CD4-positive, alpha-beta T cell treated with Interleukin-15 for 1 hour (primary cell): ENCODE measurements at regions not wholly inside any gene's neighbourhood (a gene's known extent, or its start where the extent isn't known, plus 50 kb on each side); places are given as distances from the start of the nearest gene placed in this dataset.
"Not testable (repeated sequence)": the region's sequence is repeated elsewhere in the genome, so short reads cannot be mapped to it uniquely, and the experiment has no call there.

Experiments
- DNase-seq: peaks from one replicate; pipeline ENCODE4 v3.0.0-alpha.2; 2020

DNA sequence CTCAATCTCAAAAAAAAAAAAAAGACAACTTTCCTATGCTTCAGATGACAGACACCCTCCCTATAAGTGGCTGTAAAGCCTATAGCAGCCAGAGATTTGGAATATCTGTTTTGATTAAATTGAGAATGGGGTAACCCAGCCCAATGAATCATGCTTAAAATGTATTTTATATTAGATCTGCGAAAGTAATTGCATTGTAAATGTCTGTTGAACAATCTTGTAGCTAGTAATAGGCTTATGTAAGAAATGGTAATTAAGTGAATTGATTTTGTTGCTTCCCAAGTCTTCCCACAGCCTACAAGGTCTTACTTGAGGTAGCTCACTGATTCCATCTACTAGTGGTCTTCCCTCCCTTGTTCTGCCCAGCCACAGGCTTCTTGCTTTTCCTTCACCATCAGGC, 590.7 kb downstream of the ACTL7B start:
- no peak for DNase-seq

DNA sequence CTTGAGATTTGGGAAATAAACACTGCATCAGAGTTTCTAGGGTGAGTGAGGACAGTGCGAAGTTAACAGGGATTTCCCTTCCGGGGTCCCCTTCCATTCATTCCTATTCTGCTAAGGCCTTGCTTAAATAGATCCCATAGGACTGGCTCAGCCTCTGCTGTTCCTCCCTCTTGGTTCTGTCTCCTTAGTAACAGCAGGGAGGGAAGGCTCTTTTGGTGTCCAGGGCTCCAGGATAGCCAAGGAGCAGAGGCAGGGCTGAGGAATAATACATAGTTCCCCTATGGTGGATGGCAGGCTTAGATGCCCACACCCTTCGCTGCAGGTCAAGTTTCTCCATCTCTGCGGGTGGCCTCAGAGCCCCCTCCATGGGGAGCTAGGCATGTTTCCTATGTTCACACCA, 591.7 kb downstream of the ACTL7B start:
- DNase-seq: no peak

DNA sequence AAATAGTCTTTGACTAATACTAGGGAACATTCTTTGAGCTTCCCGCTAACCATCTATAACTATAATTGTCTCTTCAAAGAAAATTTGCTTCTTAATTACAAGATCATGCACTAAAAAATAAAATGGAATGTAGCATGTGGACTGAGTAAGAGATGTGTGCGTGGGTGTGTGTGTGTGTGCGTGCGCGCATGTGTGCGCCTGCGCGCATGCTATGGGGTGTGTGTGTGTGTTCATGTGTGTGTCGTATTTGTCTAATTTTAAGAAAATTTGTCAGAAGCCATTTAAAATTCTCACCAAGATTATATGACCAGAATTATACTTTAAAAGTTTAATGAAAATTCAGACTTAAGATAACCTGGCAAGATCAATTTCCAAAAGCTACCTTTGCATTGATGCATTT, 593.0 kb downstream of the ACTL7B start:
- no peak for DNase-seq

DNA sequence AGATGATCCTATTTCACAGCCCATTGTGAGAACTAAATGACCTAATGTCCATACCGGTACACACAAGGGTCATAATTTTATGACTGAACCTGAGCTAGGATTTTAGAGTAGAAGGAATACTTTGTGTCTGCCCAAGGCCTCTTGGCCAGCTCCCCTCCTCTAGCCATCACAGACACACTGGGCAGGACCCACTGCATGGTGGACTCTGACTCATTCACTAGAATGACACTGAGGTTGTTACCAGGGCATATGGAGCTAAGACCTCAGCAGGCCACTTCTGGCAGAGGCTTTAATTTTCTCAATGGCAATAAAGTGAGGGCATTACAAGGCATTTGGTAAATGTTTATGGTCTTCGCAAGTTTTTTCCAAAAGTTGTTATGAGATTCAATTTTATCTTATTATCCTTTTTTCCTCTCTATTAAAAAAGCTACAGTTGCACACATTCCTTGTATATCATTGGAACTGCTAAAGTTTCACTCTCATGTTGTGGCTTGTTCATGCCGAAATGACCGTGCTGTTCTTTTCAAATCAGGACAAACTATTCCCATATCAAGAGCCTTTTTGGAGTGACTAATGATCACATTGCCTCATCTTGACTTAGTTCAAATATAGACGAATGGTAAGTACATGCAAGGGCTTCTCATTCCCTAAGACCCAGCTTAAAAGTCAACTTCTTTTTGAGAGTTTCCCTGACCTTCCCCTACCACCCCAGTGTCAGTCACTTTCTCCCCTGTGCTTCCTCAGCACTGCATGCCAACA, 595.7 kb downstream of the ACTL7B start:
- DNase-seq: no peak

DNA sequence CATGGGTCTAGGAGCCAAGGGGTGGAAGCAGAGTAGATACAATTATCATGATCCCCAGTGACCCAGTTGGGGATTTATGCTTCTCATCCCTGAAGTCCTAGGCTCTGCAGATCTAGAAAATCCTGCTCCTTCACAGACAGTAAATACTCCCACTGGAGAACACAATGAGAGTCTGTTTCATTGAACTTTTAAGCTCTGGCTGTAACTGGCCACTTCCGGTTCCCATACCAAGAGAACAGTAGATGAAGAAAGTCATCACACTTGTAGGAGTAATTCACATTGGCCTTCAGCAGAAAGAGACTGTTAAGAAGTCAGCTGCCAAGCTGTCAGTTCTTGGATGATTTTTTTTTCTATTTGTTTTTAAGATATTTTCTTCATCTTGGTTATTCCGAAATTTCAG, 597.1 kb downstream of the ACTL7B start:
- no peak for DNase-seq

DNA sequence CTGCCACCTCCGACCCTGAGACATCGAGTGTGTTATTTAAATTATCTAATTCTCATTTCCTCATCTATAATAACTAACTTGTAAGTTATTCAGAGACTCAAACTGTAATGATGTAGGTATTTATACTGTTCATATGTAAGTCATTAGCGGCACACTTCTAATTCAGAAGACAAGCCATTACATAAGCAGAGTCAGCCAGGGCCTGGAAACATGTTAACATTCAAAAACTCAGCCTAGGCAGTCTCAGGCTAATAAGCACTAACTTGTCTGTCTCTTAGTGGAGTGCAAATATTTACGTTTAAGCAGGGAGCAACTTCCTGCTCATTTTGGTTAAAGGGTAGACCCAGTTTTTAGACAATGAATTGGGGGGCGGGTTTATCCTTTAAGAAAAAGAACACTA, 598.4 kb downstream of the ACTL7B start:
- DNase-seq: no peak

DNA sequence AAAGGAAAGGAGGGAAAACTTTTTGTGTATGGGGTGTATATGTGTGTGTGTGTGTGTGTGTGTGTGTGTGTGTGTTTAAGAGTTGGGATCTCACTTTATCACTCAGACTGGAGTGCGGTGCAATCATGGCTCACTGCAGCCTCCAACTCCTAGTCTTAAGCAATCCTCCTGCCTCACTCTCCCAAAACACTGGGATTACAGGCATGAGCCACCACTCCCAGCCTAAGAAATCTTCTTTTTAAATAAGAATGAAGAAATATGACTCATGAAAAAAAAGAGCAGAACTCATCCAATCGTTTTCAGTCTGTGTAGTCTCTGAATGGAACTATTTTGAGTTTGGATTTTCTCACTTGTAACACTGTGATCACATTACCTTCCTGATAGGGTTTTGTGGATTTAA, 601.5 kb downstream of the ACTL7B start:
- no peak for DNase-seq

DNA sequence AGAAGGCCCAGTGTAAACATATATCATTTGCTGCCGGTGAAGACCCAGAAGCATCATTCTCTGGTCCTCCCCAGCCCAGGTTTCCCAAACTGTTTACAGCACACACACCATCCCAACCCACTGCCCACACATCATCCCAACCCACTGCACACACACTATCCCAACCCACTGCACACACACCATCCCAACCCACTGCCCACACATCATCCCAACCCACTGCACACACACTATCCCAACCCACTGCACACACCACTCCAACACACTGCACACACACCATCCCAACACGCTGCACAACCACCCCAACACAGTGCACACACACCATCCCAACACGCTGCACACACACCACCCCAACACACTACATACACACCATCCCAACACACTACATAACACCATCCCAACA, 608.4 kb downstream of the ACTL7B start:
- not testable (repeated sequence) for DNase-seq

DNA sequence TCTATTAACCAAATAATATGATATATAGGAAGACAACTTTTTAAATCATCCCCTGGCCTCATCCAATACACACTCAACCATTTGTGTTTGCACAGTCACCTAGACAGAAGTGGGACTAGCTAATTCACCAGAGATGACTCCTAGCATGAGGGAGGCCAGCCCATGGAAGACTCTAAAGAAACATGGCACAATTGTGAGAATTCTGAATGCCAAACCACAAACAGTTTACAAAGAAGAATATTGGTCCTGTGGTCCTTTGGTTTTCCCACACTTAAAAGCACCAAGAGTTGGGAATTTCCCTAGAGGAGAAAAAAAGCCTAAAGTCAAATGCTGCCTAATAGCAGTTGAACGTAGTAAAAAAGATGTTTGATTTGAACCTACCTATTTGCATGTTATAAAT, 609.9 kb downstream of the ACTL7B start:
- DNase-seq: no peak

DNA sequence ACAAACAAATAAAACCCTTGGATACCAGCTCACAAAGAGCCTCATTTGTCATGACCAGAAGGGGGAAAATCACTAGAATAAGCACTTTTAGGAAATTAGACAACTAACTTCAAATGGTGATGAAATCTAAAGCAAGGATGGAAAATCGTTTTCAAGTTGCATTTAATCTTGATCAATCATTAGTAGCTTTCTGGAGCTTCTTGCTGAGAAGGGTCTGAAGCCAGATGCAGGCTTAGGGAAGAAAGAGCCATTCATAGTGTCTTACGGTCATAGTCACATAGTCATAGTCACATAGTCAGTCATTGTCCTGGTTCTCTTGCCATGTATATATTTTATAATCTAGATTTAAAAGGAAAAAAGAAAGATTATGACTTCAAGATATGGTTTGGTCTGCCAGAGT, 610.5 kb downstream of the ACTL7B start:
- no peak for DNase-seq

DNA sequence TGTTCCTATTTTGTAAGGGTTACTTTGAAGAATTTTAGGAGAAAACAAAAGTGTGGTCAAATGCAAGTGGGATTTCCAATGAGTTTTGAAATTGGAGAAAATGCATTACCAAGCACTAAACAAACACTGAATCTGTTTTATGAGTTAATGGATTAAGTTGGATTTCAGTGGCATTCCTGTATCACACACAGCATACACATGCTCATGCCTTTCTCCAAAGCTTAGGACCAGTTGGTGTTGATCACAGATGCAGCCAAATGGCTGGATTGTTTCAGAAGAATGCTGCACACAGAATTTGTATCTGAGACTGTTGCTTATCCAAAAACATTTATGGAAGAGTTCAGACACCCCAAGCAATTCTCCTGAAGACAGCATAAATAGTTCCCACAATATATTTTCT, 611.1 kb downstream of the ACTL7B start:
- DNase-seq: no peak

DNA sequence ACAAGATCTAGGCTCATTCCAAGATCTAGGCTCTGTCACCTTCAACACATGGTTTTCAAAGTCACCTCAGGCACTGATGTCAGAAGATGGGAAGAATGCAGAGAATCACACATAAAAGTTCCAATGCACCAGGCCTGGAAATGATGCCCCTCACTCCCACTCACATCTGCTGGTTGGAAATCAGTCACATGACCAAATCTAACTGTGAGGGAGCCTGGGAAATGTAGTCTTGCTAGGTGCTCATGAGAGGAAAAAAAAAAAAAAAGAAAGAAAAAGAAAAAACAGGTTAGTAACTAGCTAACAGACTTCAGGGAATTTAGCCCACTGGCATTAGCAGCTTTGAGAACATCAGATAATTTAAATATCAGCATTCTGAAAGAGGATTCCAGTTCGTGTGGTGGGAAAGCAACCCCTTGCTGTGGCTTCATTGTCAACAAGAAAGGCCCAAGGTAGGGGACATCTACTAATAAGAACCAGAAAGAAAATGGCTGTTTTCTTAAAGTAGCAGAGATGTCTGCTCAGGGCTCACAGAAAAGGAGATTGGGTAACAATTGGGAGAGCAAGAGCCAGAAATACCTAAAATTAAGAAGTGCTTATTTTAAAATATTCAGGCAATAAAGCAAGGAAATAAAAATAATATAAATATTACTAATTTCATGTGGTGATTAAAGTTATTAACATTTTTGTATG, 614.3 kb downstream of the ACTL7B start:
- no peak for DNase-seq

DNA sequence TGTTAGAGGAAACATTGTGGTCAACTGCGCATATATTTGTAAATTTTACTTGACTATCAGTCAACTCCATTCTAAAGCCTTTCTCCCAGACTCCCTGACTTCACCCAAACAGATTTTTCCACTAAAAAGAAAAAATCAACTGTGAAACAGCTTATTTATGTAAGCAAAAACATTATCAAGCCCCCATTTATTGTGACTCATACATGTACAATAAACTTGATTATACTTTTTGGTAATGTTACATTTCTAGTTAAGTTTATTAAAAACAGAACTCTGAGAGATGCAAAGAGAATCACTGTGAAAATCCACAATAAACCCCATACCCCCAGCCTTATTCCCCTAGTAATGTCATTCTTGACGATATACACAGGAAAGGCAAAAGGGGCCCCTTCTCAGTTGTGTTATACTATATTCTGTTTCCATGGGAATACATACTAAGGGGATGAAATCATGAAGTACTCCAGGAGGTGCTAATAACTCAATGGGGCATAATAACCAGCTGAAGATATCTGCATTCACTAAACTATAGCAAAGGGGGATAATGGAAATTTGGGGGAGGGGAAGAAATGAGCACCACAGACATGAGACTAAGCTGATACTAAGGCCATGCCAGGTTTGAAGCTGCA, 616.0 kb downstream of the ACTL7B start:
- no peak for DNase-seq

DNA sequence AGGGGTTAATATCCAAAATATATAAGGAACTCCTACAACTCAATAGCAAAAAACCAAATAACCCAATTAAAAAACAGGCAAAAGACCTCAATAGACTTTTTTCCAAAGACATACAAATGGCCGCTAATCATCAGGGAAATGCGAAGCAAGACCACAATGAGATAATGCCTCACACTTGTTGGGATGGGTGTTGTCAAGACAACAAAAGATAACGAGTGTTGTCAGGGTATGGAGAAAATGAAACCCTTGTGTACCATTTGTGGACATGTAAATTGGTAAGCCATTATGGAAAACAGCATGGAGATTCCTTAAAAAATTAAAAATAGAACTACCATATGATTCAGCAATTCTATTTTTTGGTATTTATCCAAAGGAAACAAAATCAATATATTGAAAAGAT, 620.2 kb downstream of the ACTL7B start:
- DNase-seq: no peak

DNA sequence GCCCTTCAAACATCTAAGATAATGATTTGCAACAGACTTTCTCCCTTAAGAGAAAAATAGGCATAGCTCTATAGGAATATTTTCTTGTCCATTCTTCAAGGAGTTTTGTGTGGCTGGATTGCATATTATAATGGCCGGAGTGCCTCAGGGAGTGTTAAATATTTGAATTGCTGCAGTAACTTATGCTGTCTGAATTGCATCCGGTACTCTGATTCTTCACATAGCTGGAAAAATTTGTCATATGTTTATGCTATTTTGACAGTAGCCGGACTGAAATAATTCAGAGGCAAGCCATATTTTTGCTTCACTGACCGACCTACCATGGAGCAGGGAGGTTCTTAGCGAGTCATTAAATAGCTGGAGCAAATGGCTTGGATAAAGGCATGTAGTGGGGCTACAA, 621.0 kb downstream of the ACTL7B start:
- DNase-seq: no peak

DNA sequence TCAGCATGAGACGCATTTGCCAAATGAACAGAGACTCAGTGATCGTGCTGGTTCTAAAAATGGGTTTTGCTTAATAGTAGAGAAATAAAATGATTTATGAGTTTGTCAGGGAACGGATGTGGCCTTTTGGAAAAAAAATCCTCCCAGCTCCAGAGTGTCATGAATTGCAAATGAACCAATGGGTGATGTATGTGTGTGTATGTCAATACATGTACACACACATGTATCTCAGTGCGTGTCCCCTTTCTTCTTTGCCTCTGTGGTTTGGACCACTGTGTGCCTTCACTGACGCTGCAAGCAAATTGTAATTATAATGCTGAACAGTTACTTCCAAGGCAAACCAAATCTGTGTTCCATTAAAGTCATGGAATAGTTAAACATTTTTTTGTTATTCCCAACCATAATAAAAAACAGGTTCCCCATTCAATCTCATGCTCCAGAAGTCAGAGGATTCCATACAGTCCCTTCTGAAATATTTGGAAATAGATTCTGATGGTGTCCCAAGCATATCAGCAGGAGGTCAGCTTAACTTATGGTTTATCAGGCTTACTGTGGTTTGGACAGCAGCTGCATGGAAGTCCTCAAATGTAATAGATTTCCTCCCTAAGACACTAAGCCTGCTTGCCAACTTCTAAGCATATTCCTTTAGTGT, 630.5 kb downstream of the ACTL7B start:
- DNase-seq: no peak

DNA sequence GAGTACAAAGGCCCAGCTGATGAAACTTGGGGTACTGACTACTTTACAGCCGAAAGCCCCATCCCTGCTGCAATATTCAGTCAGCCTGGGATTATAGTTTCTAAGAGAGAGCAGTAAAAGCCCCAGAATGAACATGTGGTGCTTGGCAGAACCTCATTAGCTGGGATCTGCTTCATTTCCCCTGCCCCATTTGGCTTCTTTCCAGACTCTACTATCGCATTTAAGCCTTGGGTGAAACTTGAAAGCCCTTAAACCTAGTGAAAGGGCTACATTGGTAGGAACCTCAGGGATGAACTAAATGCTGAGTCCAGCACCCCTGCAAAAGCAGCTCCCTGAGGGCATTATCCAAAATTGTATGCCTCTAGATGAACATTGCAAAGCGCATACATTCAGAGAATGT, 631.1 kb downstream of the ACTL7B start:
- no peak for DNase-seq

DNA sequence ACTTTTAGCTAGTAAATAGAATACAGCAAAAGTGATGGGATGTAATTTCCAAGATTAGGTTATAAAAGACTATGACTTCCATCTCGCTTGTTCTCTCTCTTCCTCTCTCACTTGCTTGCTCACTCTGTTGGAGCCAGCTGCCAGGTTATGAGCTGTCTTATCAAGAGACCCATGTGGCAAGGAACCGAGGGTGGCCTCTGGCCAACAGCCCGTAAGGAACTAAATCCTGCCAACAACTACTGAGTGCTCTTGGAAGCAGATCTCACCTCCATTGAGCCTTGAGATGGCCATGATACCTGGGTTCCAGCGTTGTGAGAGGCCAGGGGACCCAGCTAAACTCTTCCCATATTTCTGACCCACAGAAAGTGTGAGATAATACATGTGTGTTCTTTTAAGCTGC, 636.1 kb downstream of the ACTL7B start:
- DNase-seq: no peak

DNA sequence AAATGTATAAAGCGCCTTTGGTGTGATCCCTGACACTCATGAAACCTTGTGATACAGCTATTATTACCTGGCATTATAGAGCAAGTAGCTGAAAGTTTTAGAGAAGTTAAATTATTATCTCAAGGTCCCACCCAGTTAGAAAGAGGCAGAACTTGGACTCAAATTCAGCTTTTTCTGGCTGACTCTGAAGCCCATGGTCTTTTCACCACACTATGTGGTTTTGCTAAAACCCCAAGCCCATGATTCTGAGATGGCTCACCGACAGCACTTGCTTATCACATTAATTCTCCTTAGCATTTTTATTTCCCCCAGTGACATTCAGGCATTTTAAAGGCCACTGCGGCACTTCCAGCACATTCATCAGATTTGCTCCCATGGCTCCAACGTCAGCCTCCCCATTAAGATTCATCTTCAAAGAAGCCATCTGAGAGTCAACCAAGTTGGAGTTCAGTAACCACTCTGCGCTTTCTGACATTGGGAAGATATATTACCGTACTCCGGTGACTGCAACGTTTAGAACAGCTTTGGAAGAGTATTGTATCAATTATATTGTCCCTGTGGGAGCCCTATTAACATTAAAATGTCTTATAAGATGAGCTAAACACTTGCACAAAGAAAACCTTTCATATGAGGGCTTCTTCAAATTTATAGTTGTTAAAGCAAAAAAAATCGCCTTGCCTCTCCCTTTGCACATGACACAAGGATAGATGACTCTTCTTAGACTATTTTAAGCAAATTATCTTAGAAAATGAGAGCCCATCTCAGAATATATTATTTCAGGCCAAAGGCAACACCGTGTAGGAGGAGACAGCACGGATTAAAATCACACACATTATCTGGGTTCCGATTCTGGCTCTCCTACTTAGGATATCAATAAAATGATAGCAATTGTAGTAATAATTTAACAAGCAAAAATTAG, 638.1 kb downstream of the ACTL7B start:
- no peak for DNase-seq

DNA sequence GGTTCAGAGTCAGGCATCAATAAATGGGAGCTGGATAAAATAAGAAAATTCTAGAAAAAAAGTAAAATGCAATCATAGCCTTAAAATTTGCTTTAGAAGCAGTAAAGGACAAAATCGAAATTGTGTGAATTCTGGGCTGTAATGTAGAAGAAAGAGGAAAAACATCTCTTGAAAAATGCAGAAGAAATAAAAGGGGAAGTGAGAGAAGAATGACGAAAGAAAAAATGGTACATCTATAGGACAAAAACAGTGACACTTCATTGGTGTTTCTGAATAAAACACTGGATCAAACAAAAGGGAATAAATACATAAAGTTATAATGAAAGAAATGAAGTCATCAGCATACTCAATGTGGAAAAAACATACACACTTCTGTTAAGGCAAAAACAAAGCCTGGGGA, 642.3 kb downstream of the ACTL7B start:
- DNase-seq: no peak

DNA sequence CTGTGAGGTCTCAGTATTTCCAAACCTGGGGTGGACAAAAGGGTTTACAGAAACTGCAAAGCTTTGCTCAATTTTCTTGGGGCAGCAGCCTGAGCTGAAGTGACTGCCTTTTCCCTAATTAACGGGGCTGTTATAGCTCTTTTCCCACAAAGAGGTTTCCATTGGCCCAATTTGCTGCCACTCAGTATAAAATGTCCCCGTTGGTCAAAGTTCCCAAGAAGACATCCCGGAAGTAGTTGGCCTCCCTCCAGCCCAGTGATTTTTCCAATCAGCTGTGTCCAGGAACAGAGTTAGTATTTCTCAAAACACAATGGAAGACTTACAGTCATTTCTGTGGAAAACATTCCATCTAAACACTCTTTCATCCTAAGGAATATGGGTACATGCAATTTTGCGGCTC, 643.6 kb downstream of the ACTL7B start:
- no peak for DNase-seq

DNA sequence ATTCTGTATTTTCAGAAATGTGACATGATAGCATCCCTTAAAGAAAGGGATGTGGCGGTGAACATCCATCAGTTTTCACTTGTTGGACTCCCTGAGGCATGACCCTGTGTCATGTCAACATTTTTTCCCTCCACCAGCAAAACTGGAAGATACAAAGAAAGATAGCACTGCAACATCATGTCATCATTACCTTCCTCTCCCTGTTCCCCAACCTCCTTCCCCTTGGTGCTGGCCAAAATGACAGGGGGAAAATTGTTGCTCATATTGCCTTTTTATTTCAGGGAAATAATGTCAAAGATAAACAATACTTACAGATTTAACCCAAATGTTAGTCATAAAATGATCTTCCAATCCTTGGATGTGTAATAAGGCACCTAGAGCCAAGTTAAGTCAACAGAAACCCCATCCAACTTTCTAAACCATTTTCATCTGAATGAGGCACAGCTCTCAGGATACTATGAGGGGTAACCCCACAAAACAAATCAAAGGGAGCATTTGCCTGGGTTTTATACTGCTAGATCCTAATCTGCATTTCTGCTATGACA, 644.3 kb downstream of the ACTL7B start:
- DNase-seq: no peak
